Mononuclear cell (primary cell): ENCODE measurements at regions not wholly inside any gene's neighbourhood (a gene's known extent, or its start where the extent isn't known, plus 50 kb on each side); places are given as distances from the start of the nearest gene placed in this dataset.

Experiments used
- H3K27me3 ChIP-seq: 2 replicates; pipeline ENCODE4 v1.6.0; 2011; ENCODE audit warnings: low read length, control low read depth; ENCODE audit not compliant: insufficient read depth
- H3K4me1 ChIP-seq: 2 replicates; pipeline ENCODE4 v1.5.1; 2011; ENCODE audit warnings: mild to moderate bottlenecking, low read length, control low read depth; ENCODE audit not compliant: insufficient read depth
- H3K4me3 ChIP-seq: 2 replicates; pipeline ENCODE4 v1.5.1; 2011; ENCODE audit warnings: mild to moderate bottlenecking, low read length, moderate library complexity
- H3K9me3 ChIP-seq: 2 replicates; pipeline ENCODE4 v1.5.1; 2011; ENCODE audit warnings: low read depth, mild to moderate bottlenecking, control low read depth, low read length

- no peaks in the 10 kb centered on the region for H3K4me1 ChIP-seq
- no peak overlapping the region for H3K4me3 ChIP-seq
- no peaks in the 10 kb centered on the region for H3K9me3 ChIP-seq
- no peaks in the 10 kb centered on the region for H3K27me3 ChIP-seq
Observed at GRCh38 chr12:92602930-92603623, 99.7 kb upstream of the PLEKHG7 start.

DNA sequence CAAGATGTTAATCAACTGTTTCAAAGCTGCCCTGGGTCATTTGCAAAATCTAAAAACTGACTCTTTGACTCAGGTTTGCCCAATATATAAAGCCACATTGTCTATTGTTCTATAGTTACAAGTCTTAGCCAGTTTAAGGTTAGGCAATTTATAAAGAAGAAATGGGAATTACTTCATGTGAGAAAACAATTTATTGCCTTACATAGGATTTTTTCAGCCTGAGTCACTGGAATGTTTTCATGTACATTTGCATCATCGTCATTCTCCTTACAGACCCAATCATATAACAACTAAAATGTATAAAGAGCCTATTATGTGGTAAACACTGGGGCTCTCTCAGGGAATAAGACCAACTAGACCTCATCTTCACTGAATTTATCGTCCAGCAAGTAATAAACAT is 100.3 kb upstream of the PLEKHG7 start:
- Histone ChIP-seq H3K9me3 (no peaks in the 10 kb centered on the region), H3K27me3 (no peaks in the 10 kb centered on the region), H3K4me3 (no peak overlapping the region), H3K4me1 (no peaks in the 10 kb centered on the region)

DNA sequence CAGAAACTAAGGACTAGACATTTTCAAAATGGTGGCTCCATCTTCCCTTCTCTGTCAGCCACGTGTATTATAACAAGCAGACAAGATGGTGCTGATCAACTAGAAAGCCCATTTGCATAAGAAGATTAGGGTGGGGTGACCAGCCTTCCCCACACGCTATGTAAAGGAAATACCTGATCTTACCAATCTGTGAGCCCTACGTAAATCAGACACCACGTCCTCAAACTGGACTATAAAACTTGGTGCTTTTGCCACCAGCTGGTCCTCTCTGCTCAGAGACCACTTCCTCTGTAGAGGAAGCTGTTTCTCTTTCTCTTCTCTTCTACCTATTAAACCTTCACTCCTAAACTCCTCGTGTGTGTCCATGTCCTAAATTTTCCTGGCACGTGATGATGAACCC is 101.1 kb upstream of the PLEKHG7 start:
- Histone ChIP-seq H3K4me1 (no peaks in the 10 kb centered on the region), H3K4me3 (no peak overlapping the region), H3K27me3 (no peaks in the 10 kb centered on the region), H3K9me3 (no peaks in the 10 kb centered on the region)

- Histone ChIP-seq H3K27me3 (no peaks in the 10 kb centered on the region), H3K4me3 (no peak overlapping the region), H3K4me1 (no peaks in the 10 kb centered on the region), H3K9me3 (no peaks in the 10 kb centered on the region)
Observed at GRCh38 chr12:92601176-92601575, 101.6 kb upstream of the PLEKHG7 start.

GRCh38 chr12:92600052-92600451 is 102.7 kb upstream of the PLEKHG7 start:
- no peak overlapping the region for H3K4me3 ChIP-seq
- no peaks in the 10 kb centered on the region for H3K27me3 ChIP-seq
- H3K9me3 ChIP-seq = no peaks in the 10 kb centered on the region
- no peaks in the 10 kb centered on the region for H3K4me1 ChIP-seq

GRCh38 chr12:92597997-92598396 is 104.8 kb upstream of the PLEKHG7 start:
- Histone ChIP-seq H3K27me3 (no peaks in the 10 kb centered on the region), H3K9me3 (no peaks in the 10 kb centered on the region), H3K4me3 (no peak overlapping the region), H3K4me1 (peaks cover 15% of the 10 kb centered on the region)

DNA sequence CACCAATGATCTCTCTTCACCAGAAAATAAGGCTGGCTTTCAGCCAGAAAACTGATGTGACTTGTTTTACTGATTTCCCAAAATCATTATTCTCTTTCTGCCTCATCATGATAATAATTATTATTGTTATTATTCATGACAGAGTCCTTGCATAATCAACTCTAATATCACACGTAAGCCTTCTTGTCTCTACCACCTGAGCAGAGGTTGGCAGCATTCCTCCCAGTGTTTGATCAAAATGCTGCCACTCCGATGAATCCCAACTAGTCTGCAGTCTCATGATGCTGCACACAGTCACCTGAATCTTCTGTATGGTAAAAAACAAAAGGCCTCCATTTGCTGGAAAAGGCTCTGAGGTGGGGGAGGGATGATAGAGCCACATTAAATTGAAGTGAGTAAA is 105.7 kb upstream of the PLEKHG7 start:
- Histone ChIP-seq H3K4me1 (peaks cover 17% of the 10 kb centered on the region), H3K27me3 (no peaks in the 10 kb centered on the region), H3K9me3 (no peaks in the 10 kb centered on the region), H3K4me3 (no peak overlapping the region)

DNA sequence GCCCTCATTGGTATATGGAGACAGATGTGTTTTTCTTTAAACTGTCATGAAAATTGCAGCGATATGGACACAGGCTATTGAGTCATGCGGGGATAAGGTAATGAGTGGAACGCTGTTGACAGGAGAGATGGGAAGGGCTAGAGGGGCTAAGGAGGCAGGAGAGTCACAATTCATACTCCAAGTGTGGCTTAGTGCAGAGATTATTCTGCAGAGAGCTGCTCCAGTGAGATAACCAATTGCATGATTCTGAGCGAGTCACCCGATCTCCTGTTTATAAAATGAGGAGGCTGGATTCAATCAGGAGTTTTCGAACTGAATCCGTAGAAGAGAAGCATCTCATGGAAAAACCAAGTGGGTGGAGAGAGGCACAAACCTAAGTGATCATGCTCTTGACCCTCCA is 106.4 kb upstream of the PLEKHG7 start:
- Histone ChIP-seq H3K9me3 (no peaks in the 10 kb centered on the region), H3K4me1 (peaks cover 17% of the 10 kb centered on the region)

DNA sequence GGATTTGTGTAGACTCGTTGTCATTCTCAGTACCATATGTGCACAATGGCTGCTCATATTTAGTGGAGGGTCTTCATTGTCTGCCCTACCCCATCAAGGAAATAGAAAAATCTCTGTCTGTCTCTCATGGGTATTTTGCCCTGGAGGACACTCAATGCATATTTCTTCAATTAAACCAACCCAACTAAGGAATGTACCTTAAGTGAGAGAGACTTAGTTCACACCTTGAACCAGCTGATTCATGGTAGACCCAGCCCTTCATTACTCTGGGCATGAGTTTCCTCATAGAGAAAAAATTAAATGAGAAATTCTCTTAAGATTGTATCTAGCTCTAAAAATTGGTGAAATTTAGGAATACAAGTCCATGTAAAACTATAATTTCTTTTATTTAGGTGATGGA is 107.1 kb upstream of the PLEKHG7 start:
- Histone ChIP-seq H3K4me1 (peaks cover 17% of the 10 kb centered on the region), H3K27me3 (no peaks in the 10 kb centered on the region), H3K4me3 (no peak overlapping the region), H3K9me3 (no peaks in the 10 kb centered on the region)

More for the DNA sequence above, 106.4 kb upstream of the PLEKHG7 start:
- no peak overlapping the region for H3K4me3 ChIP-seq
- H3K27me3 ChIP-seq = no peaks in the 10 kb centered on the region

- Histone ChIP-seq H3K9me3 (no peaks in the 10 kb centered on the region), H3K4me3 (no peak overlapping the region), H3K27me3 (no peaks in the 10 kb centered on the region), H3K4me1 (peaks cover 17% of the 10 kb centered on the region)
Observed at GRCh38 chr12:92593734-92594402, 108.9 kb upstream of the PLEKHG7 start.

GRCh38 chr12:92585115-92585727 is 117.6 kb upstream of the PLEKHG7 start:
- H3K4me1 ChIP-seq = no peaks in the 10 kb centered on the region
- no peaks in the 10 kb centered on the region for H3K9me3 ChIP-seq
- no peak overlapping the region for H3K4me3 ChIP-seq
- H3K27me3 ChIP-seq = no peaks in the 10 kb centered on the region

GRCh38 chr12:92583910-92584309 is 118.9 kb upstream of the PLEKHG7 start:
- Histone ChIP-seq H3K4me3 (no peak overlapping the region), H3K4me1 (no peaks in the 10 kb centered on the region), H3K9me3 (no peaks in the 10 kb centered on the region), H3K27me3 (no peaks in the 10 kb centered on the region)

- Histone ChIP-seq H3K4me3 (no peak overlapping the region), H3K9me3 (no peaks in the 10 kb centered on the region), H3K4me1 (no peaks in the 10 kb centered on the region), H3K27me3 (no peaks in the 10 kb centered on the region)
Observed at GRCh38 chr12:92582893-92583292, 119.9 kb upstream of the PLEKHG7 start.

DNA sequence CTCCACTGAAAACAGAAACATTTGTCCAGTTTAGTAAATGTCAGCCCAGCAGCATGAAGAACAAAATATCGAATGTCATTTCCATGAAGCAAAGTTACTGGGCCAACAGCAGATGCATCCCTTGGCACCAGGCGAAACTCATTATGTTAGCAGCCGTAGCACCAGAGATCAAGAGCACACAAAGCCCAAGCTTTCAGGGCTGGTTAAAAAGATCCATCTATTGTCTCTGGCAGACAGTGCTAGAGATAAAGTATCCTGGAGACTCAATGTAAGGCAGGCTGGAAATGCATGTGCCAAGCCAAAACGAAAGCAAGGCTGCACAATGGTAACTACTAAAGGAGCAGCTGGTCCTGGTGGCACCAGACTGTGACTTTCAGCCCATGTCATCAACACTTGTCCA is 120.3 kb upstream of the PLEKHG7 start:
- no peaks in the 10 kb centered on the region for H3K27me3 ChIP-seq
- H3K4me3 ChIP-seq = no peak overlapping the region
- H3K9me3 ChIP-seq = no peaks in the 10 kb centered on the region
- H3K4me1 ChIP-seq = no peaks in the 10 kb centered on the region

- Histone ChIP-seq H3K9me3 (no peaks in the 10 kb centered on the region), H3K27me3 (no peaks in the 10 kb centered on the region), H3K4me1 (no peaks in the 10 kb centered on the region), H3K4me3 (no peak overlapping the region)
Observed at GRCh38 chr12:92581604-92582003, 121.2 kb upstream of the PLEKHG7 start.
